CD4-positive, alpha-beta T cell (primary cell): ENCODE measurements at regions not wholly inside any gene's neighbourhood (a gene's known extent, or its start where the extent isn't known, plus 50 kb on each side); places are given as distances from the start of the nearest gene placed in this dataset.
"Not testable (repeated sequence)": the region's sequence is repeated elsewhere in the genome, so short reads cannot be mapped to it uniquely, and the experiment has no call there.

Source experiments
- ATAC-seq: fragments of 200-7000 bp; cut with Tn5 transposase; one replicate; pipeline ENCODE4 v1.10.0; 2022; ENCODE audit warnings: mild to moderate bottlenecking; ENCODE audit not compliant: poor library complexity
- CTCF ChIA-PET: fragments of 350-600 bp; sonication (Branson Sonifier 250); formaldehyde crosslinking; loops from one replicate; lab custom pipeline; 2021; ENCODE audit warnings: antibody characterized with exemption, inconsistent platforms; lab: Charles Lee
- POLR2A ChIA-PET: fragments of 350-600 bp; sonication (Branson Sonifier 250); formaldehyde crosslinking; loops from one replicate; lab custom pipeline; 2021; ENCODE audit warnings: antibody characterized with exemption, inconsistent platforms; lab: Charles Lee
- DNase-seq, 14 experiments: peaks; one replicate each; pipeline ENCODE4 v3.0.0-alpha.2; 2013 to 2020; ENCODE audit warnings: mixed read lengths in 2 of 14
- H3K27ac ChIP-seq, 2 donors: one replicate each; pipeline versions ENCODE4 v1.5.1 to v1.7.0; 2013; ENCODE audit warnings: low read length in 2 of 2, low read depth in 1 of 2, mild to moderate bottlenecking in 1 of 2
- H3K27me3 ChIP-seq, 2 experiments: 1 replicate in 1 of 2; 2 replicates in 1 of 2; pipeline versions ENCODE4 v1.6.1 to v1.7.0; 2013; ENCODE audit warnings: low read length in 2 of 2, control low read depth in 1 of 2, mild to moderate bottlenecking in 1 of 2, moderate library complexity in 1 of 2; ENCODE audit not compliant: insufficient read depth in 2 of 2, control insufficient read depth in 1 of 2
- H3K36me3 ChIP-seq: one replicate; pipeline ENCODE4 v1.6.1; 2013; ENCODE audit warnings: low read length, control low read depth; ENCODE audit not compliant: insufficient read depth
- H3K4me1 ChIP-seq: one replicate; pipeline ENCODE4 v1.6.1; 2013; ENCODE audit warnings: low read length, control low read depth; ENCODE audit not compliant: insufficient read depth
- H3K4me3 ChIP-seq: one replicate; pipeline ENCODE4 v1.5.1; 2013; ENCODE audit warnings: mild to moderate bottlenecking, low read length, moderate library complexity
- H3K9me3 ChIP-seq, 2 experiments: 1 replicate in 1 of 2; 2 replicates in 1 of 2; pipeline versions ENCODE4 v1.6.1 to v1.7.0; 2013; ENCODE audit warnings: low read length in 2 of 2, mild to moderate bottlenecking in 2 of 2, control low read depth in 1 of 2, moderate library complexity in 1 of 2; ENCODE audit not compliant: control insufficient read depth in 1 of 2, insufficient read depth in 1 of 2
- H3K27ac Mint-ChIP-seq: one replicate; pipeline ENCODE4 v1.8.0; 2020; ENCODE audit warnings: mixed read lengths
- H3K27me3 Mint-ChIP-seq: one replicate; pipeline ENCODE4 v1.8.0; 2021; ENCODE audit warnings: mixed read lengths
- H3K36me3 Mint-ChIP-seq: one replicate; pipeline ENCODE4 v1.8.0; 2021; ENCODE audit warnings: low read depth, mixed read lengths
- H3K4me1 Mint-ChIP-seq: one replicate; pipeline ENCODE4 v1.8.0; 2021; ENCODE audit warnings: low read depth, mixed read lengths
- H3K4me3 Mint-ChIP-seq: one replicate; pipeline ENCODE4 v1.8.0; 2020; ENCODE audit warnings: mild to moderate bottlenecking, mixed read lengths
- H3K9me3 Mint-ChIP-seq: one replicate; pipeline ENCODE4 v1.8.0; 2020; ENCODE audit warnings: mixed read lengths
- CTCF ChIP-seq: fragments of 200-600 bp; IDR thresholded peaks from one replicate; pipeline ENCODE4 v1.8.0; 2022; ENCODE audit warnings: antibody characterized with exemption, mild to moderate bottlenecking
- intact Hi-C, 2 experiments: fragments of 100-400 bp; cut with DNase I in 1 of 2; cut with micrococcal nuclease in 1 of 2; formaldehyde crosslinking; loops; one replicate each; pipeline versions ENCODE4 v1.15.1 to v1.9.0; 2023 to 2025; cut with DNase I, micrococcal nuclease

GRCh38 chr9:94482110-94482509 is 72.8 kb upstream of the PCAT7 start:
- peaks cover 5% of the 10 kb centered on the region for H3K27me3 Mint-ChIP-seq
- H3K9me3 Mint-ChIP-seq = peaks cover 2% of the 10 kb centered on the region
- Histone ChIP-seq H3K4me3 (no peak overlapping the region), H3K4me1 (no peaks in the 10 kb centered on the region), H3K36me3 (no peaks in the 10 kb centered on the region), H3K27me3 (peaks cover 0 to 2% of the 10 kb centered on the region in 2 experiments), H3K9me3 (no peaks in the 10 kb centered on the region), H3K27ac (no peak overlapping the region)
- ATAC-seq (no peak), DNase-seq (no peak)
- H3K4me1 Mint-ChIP-seq = no peaks in the 10 kb centered on the region
- no peaks in the 10 kb centered on the region for H3K36me3 Mint-ChIP-seq
- ChIA-PET CTCF (no interaction called here), POLR2A (no interaction called here)
- intact Hi-C loops = no loop called here
- TF ChIP-seq CTCF = no peak
- no peak overlapping the region for H3K4me3 Mint-ChIP-seq
- no peak overlapping the region for H3K27ac Mint-ChIP-seq

- no peaks in the 10 kb centered on the region for H3K4me1 Mint-ChIP-seq
- H3K4me3 Mint-ChIP-seq = no peak overlapping the region
- Histone ChIP-seq H3K4me1 (no peaks in the 10 kb centered on the region), H3K36me3 (no peaks in the 10 kb centered on the region), H3K27ac (no peak overlapping the region), H3K9me3 (no peaks in the 10 kb centered on the region), H3K27me3 (peaks cover 9 to 12% of the 10 kb centered on the region in 2 experiments), H3K4me3 (no peak overlapping the region)
- intact Hi-C loops = no loop called here
- no peaks in the 10 kb centered on the region for H3K9me3 Mint-ChIP-seq
- H3K27ac Mint-ChIP-seq = no peak overlapping the region
- TF ChIP-seq CTCF = no peak
- ATAC-seq (no peak), DNase-seq (no peak)
- ChIA-PET CTCF (no interaction called here), POLR2A (no interaction called here)
- peaks cover 20% of the 10 kb centered on the region for H3K27me3 Mint-ChIP-seq
- H3K36me3 Mint-ChIP-seq = no peaks in the 10 kb centered on the region
These were observed 64.4 kb upstream of the PCAT7 start for GRCh38 chr9:94490465-94490864.

- H3K4me3 Mint-ChIP-seq, H3K4me1 ChIP-seq, H3K27ac ChIP-seq, H3K27me3 ChIP-seq, H3K4me3 ChIP-seq, H3K36me3 Mint-ChIP-seq, POLR2A ChIA-PET, DNase-seq, H3K27ac Mint-ChIP-seq, H3K36me3 ChIP-seq, ATAC-seq, H3K9me3 Mint-ChIP-seq, CTCF ChIA-PET, intact Hi-C loops, H3K4me1 Mint-ChIP-seq, H3K9me3 ChIP-seq: not testable (repeated sequence)
- H3K27me3 Mint-ChIP-seq = peaks cover 20% of the 10 kb centered on the region
These were observed 62.8 kb upstream of the PCAT7 start for GRCh38 chr9:94492125-94492524.

- H3K36me3 ChIP-seq = no peaks in the 10 kb centered on the region
- no peak overlapping the region for H3K4me3 ChIP-seq
- H3K27ac ChIP-seq = no peak overlapping the region
- ChIA-PET CTCF (no interaction called here), POLR2A (no interaction called here)
- peaks cover 3 to 4% of the 10 kb centered on the region in 2 experiments for H3K27me3 ChIP-seq
- no peaks in the 10 kb centered on the region for H3K4me1 ChIP-seq
- intact Hi-C loops = no loop called here
- Mint-ChIP-seq H3K4me1 (no peaks in the 10 kb centered on the region), H3K36me3 (no peaks in the 10 kb centered on the region), H3K27me3 (peaks cover 22% of the 10 kb centered on the region), H3K4me3 (no peak overlapping the region), H3K9me3 (no peaks in the 10 kb centered on the region), H3K27ac (no peak overlapping the region)
- TF ChIP-seq CTCF = no peak
- no peak for DNase-seq
- peaks cover 0 to 3% of the 10 kb centered on the region in 2 experiments for H3K9me3 ChIP-seq
- ATAC-seq = no peak
These were observed 56.0 kb upstream of the PCAT7 start for GRCh38 chr9:94498801-94499453.
